SK-N-SH treated with all-trans-retinoic acid at 6 μM for 48 hours (cell line): ENCODE measurements at regions not wholly inside any gene's neighbourhood (a gene's known extent, or its start where the extent isn't known, plus 50 kb on each side); places are given as distances from the start of the nearest gene placed in this dataset.

ENCODE experiments used
- ATAC-seq: fragments of 200-7000 bp; cut with Tn5 transposase; 3 replicates; pipeline ENCODE4 v1.9.1; 2020; ENCODE audit warnings: mild to moderate bottlenecking, moderate library complexity
- ARNTL ChIP-seq: fragments of 450-650 bp; formaldehyde crosslinking; IDR thresholded peaks from 2 replicates; pipeline ENCODE4 v1.5.0; 2020; ENCODE audit warnings: low read depth, mild to moderate bottlenecking, moderate library complexity, borderline replicate concordance
- CSRNP3 ChIP-seq: fragments of 250-450 bp; sonication (Bioruptor Pico); IDR thresholded peaks from 2 replicates; pipeline ENCODE4 v1.5.1; 2021; ENCODE audit warnings: mild to moderate bottlenecking, moderate library complexity
- GLIS3 ChIP-seq: fragments of 250-450 bp; sonication (Bioruptor Pico); IDR thresholded peaks from 2 replicates; pipeline ENCODE4 v1.5.0; 2020; ENCODE audit warnings: mild to moderate bottlenecking, moderate library complexity
- POU6F1 ChIP-seq: fragments of 250-450 bp; sonication (Bioruptor Pico); IDR thresholded peaks from 2 replicates; pipeline ENCODE4 v1.8.0; 2021; ENCODE audit warnings: low read depth, mild to moderate bottlenecking, moderate library complexity, borderline replicate concordance
- PPARA ChIP-seq: fragments of 250-450 bp; sonication (Bioruptor Pico); IDR thresholded peaks from 2 replicates; pipeline ENCODE4 v1.5.0; 2020; ENCODE audit warnings: mild to moderate bottlenecking, borderline replicate concordance
- RARB ChIP-seq: fragments of 250-450 bp; sonication (Bioruptor Pico); IDR thresholded peaks from 2 replicates; pipeline ENCODE4 v1.8.0; 2021; ENCODE audit warnings: mild to moderate bottlenecking, moderate library complexity
- SNAI2 ChIP-seq: fragments of 250-450 bp; sonication (Bioruptor Pico); IDR thresholded peaks from 2 replicates; pipeline ENCODE4 v1.5.0; 2020; ENCODE audit warnings: mild to moderate bottlenecking, moderate library complexity
- TCF4 ChIP-seq: fragments of 250-450 bp; sonication (Bioruptor Pico); IDR thresholded peaks from 2 replicates; pipeline ENCODE4 v1.8.0; 2021; ENCODE audit warnings: mild to moderate bottlenecking, moderate library complexity, borderline replicate concordance
- TOX ChIP-seq: fragments of 250-450 bp; sonication (Bioruptor Pico); IDR thresholded peaks from 2 replicates; pipeline ENCODE4 v1.8.0; 2021; ENCODE audit warnings: mild to moderate bottlenecking, moderate library complexity, borderline replicate concordance
- ZC3H10 ChIP-seq: fragments of 250-450 bp; sonication (Bioruptor Pico); IDR thresholded peaks from 2 replicates; pipeline ENCODE4 v1.5.1; 2021; ENCODE audit warnings: mild to moderate bottlenecking, moderate library complexity
- ZFP3 ChIP-seq: fragments of 250-450 bp; sonication (Bioruptor Pico); IDR thresholded peaks from 2 replicates; pipeline ENCODE4 v1.5.0; 2020; ENCODE audit warnings: mild to moderate bottlenecking, moderate library complexity
- ZFP30 ChIP-seq: fragments of 450-650 bp; formaldehyde crosslinking; IDR thresholded peaks from 2 replicates; pipeline ENCODE4 v1.5.0; 2022; ENCODE audit warnings: mild to moderate bottlenecking, moderate library complexity
- ZNF565 ChIP-seq: fragments of 450-650 bp; formaldehyde crosslinking; conservative IDR thresholded peaks from 2 replicates; pipeline ENCODE4 v1.5.0; 2020; ENCODE audit warnings: low read depth, mild to moderate bottlenecking, moderate library complexity
- ZNF70 ChIP-seq: fragments of 450-650 bp; formaldehyde crosslinking; IDR thresholded peaks from 2 replicates; pipeline ENCODE4 v1.5.0; 2020; ENCODE audit warnings: mild to moderate bottlenecking, moderate library complexity
- ZNF8 ChIP-seq: fragments of 450-650 bp; formaldehyde crosslinking; IDR thresholded peaks from 2 replicates; pipeline ENCODE4 v1.5.0; 2020; ENCODE audit warnings: mild to moderate bottlenecking, moderate library complexity
- TF ChIP-seq, protein P1 (sequence below): fragments of 250-450 bp; sonication (Bioruptor Pico); IDR thresholded peaks from 2 replicates; pipeline ENCODE4 v1.5.1; 2020; ENCODE audit warnings: low read depth, mild to moderate bottlenecking, moderate library complexity
- TF ChIP-seq, protein P2 (sequence below): fragments of 250-450 bp; sonication (Bioruptor Pico); IDR thresholded peaks from 2 replicates; pipeline ENCODE4 v1.5.0; 2020; ENCODE audit warnings: mild to moderate bottlenecking, moderate library complexity

GRCh38 chr10:6999232-6999925 lies 411.5 kb downstream of the SFMBT2 start:
- TF ChIP-seq ZC3H10 (CRISPR knock-in tag) (no peak), ZNF70 (no peak), ZFP3 (CRISPR knock-in tag) (no peak), SNAI2 (CRISPR knock-in tag) (no peak), PPARA (CRISPR knock-in tag) (no peak), POU6F1 (no peak), TCF4 (CRISPR knock-in tag) (no peak), GLIS3 (CRISPR knock-in tag) (no peak), ARNTL (CRISPR knock-in tag) (no peak), ZFP30 (CRISPR knock-in tag) (no peak), CSRNP3 (CRISPR knock-in tag) (no peak), RARB (CRISPR knock-in tag) (no peak)
- TF ChIP-seq, protein P1, sequence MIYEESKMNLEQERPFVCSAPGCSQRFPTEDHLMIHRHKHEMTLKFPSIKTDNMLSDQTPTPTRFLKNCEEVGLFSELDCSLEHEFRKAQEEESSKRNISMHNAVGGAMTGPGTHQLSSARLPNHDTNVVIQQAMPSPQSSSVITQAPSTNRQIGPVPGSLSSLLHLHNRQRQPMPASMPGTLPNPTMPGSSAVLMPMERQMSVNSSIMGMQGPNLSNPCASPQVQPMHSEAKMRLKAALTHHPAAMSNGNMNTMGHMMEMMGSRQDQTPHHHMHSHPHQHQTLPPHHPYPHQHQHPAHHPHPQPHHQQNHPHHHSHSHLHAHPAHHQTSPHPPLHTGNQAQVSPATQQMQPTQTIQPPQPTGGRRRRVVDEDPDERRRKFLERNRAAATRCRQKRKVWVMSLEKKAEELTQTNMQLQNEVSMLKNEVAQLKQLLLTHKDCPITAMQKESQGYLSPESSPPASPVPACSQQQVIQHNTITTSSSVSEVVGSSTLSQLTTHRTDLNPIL (CRISPR knock-in tag), result no peak
- TF ChIP-seq, protein P2, sequence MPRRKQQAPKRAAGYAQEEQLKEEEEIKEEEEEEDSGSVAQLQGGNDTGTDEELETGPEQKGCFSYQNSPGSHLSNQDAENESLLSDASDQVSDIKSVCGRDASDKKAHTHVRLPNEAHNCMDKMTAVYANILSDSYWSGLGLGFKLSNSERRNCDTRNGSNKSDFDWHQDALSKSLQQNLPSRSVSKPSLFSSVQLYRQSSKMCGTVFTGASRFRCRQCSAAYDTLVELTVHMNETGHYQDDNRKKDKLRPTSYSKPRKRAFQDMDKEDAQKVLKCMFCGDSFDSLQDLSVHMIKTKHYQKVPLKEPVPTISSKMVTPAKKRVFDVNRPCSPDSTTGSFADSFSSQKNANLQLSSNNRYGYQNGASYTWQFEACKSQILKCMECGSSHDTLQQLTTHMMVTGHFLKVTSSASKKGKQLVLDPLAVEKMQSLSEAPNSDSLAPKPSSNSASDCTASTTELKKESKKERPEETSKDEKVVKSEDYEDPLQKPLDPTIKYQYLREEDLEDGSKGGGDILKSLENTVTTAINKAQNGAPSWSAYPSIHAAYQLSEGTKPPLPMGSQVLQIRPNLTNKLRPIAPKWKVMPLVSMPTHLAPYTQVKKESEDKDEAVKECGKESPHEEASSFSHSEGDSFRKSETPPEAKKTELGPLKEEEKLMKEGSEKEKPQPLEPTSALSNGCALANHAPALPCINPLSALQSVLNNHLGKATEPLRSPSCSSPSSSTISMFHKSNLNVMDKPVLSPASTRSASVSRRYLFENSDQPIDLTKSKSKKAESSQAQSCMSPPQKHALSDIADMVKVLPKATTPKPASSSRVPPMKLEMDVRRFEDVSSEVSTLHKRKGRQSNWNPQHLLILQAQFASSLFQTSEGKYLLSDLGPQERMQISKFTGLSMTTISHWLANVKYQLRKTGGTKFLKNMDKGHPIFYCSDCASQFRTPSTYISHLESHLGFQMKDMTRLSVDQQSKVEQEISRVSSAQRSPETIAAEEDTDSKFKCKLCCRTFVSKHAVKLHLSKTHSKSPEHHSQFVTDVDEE (CRISPR knock-in tag), result no peak
- TF ChIP-seq, all 23 proteins: peak for 0
- ATAC-seq, result no peak

DNA sequence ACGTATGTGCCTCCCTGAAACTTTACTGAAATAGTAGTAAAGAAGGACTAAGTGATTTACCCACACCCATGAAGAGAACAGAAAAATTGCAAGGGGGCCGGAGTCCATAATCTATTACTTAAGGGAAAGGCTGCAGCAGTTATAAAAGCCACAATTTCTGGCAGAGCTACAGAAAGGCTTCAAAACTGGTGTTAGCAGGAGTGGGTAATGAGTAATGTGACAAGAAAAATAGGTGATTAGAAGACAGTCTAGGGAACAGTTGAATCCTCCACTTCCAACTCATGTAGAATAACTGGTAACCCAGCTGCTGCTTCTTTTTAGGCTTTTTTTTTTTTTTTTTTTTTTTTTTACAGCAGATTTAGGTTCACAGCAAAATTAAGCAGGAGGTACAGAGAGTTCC lies 413.3 kb downstream of the SFMBT2 start:
- TF ChIP-seq, protein P1 (CRISPR knock-in tag), result no peak
- ATAC-seq, result no peak

GRCh38 chr10:6996431-6996830 lies 414.4 kb downstream of the SFMBT2 start:
- no peak for TF ChIP-seq CSRNP3 (CRISPR knock-in tag)
- no peak for TF ChIP-seq ZNF70
- no peak for TF ChIP-seq ZFP30 (CRISPR knock-in tag)
- TF ChIP-seq, protein P2 (CRISPR knock-in tag), result no peak
- no peak for TF ChIP-seq ZNF8 (CRISPR knock-in tag)
- no peak for TF ChIP-seq GLIS3 (CRISPR knock-in tag)
- no peak for TF ChIP-seq RARB (CRISPR knock-in tag)
- TF ChIP-seq, protein P1 (CRISPR knock-in tag), result no peak
- TF ChIP-seq ZNF565 (CRISPR knock-in tag), result no peak
- TF ChIP-seq ARNTL (CRISPR knock-in tag), result no peak
- TF ChIP-seq TOX (CRISPR knock-in tag), result no peak
- TF ChIP-seq PPARA (CRISPR knock-in tag), result no peak
- no peak for TF ChIP-seq ZC3H10 (CRISPR knock-in tag)
- TF ChIP-seq, all 23 proteins: peak for 0

More at GRCh38 chr10:6996431-6996830, 414.4 kb downstream of the SFMBT2 start:
- no peak for ATAC-seq
